CD4-positive, alpha-beta memory T cell (primary cell): ENCODE measurements at regions not wholly inside any gene's neighbourhood (a gene's known extent, or its start where the extent isn't known, plus 50 kb on each side); places are given as distances from the start of the nearest gene placed in this dataset.
A peak's percentile ranks its signal among the peaks of the same experiment; 100 is the strongest.

ENCODE experiments used
- CTCF ChIA-PET: fragments of 350-600 bp; sonication (Branson Sonifier 250); formaldehyde crosslinking; loops from one replicate; lab custom pipeline; 2021; ENCODE audit warnings: inconsistent platforms; ENCODE audit not compliant: partially characterized antibody; lab: Charles Lee
- POLR2A ChIA-PET: fragments of 350-600 bp; sonication (Branson Sonifier 250); formaldehyde crosslinking; loops from one replicate; lab custom pipeline; 2021; ENCODE audit not compliant: partially characterized antibody; lab: Charles Lee
- DNase-seq, 5 donors: peaks; one replicate each; pipeline versions ENCODE4 v3.0.0 to v3.0.0-alpha.2; 2020 to 2022; ENCODE audit warnings: mixed read lengths in 1 of 5
- H3K27ac ChIP-seq: one replicate; pipeline ENCODE4 v1.7.0; 2013; ENCODE audit warnings: low read depth, low read length
- H3K27me3 ChIP-seq: 2 replicates; pipeline ENCODE4 v1.7.0; 2013; ENCODE audit warnings: mild to moderate bottlenecking, low read length, moderate library complexity; ENCODE audit not compliant: insufficient read depth
- H3K36me3 ChIP-seq: 2 replicates; pipeline ENCODE4 v1.7.0; 2013; ENCODE audit warnings: mild to moderate bottlenecking, low read length, moderate library complexity; ENCODE audit not compliant: insufficient read depth
- H3K4me1 ChIP-seq: 2 replicates; pipeline ENCODE4 v1.7.0; 2013; ENCODE audit warnings: mild to moderate bottlenecking, low read length, moderate library complexity; ENCODE audit not compliant: insufficient read depth
- H3K4me3 ChIP-seq, 2 donors: one replicate each; pipeline ENCODE4 v1.7.0; 2013; ENCODE audit warnings: low read length in 2 of 2, mild to moderate bottlenecking in 1 of 2
- H3K9me3 ChIP-seq, 2 donors: one replicate each; pipeline ENCODE4 v1.7.0; 2013; ENCODE audit warnings: low read length in 2 of 2, control low read depth in 1 of 2; ENCODE audit not compliant: control insufficient read depth in 1 of 2
- H3K27ac Mint-ChIP-seq, 7 donors: one replicate each; pipeline ENCODE4 v1.8.0; 2020 to 2021; ENCODE audit warnings: mixed read lengths in 7 of 7, mild to moderate bottlenecking in 6 of 7, inconsistent platforms in 3 of 7, moderate library complexity in 3 of 7
- H3K27me3 Mint-ChIP-seq, 2 donors: one replicate each; pipeline ENCODE4 v1.8.0; 2020 to 2021; ENCODE audit warnings: mixed read lengths in 2 of 2
- H3K36me3 Mint-ChIP-seq, 2 donors: one replicate each; pipeline ENCODE4 v1.8.0; 2020 to 2021; ENCODE audit warnings: mixed read lengths in 2 of 2, inconsistent platforms in 1 of 2, mild to moderate bottlenecking in 1 of 2
- H3K4me1 Mint-ChIP-seq, 4 donors: one replicate each; pipeline ENCODE4 v1.8.0; 2020 to 2021; ENCODE audit warnings: mixed read lengths in 4 of 4, mild to moderate bottlenecking in 1 of 4
- H3K4me3 Mint-ChIP-seq, 8 donors: one replicate each; pipeline ENCODE4 v1.8.0; 2020 to 2021; ENCODE audit warnings: mixed read lengths in 8 of 8, mild to moderate bottlenecking in 7 of 8, moderate library complexity in 6 of 8, inconsistent platforms in 3 of 8
- H3K9me3 Mint-ChIP-seq, 8 donors: one replicate each; pipeline ENCODE4 v1.8.0; 2020 to 2021; ENCODE audit warnings: mixed read lengths in 8 of 8, mild to moderate bottlenecking in 5 of 8, inconsistent platforms in 3 of 8, moderate library complexity in 1 of 8
- intact Hi-C: fragments of 100-400 bp; cut with micrococcal nuclease; formaldehyde crosslinking; loops from one replicate; pipeline ENCODE4 v1.15.1; 2023

- Histone ChIP-seq H3K27ac (no peak overlapping the region), H3K4me1 (no peaks in the 10 kb centered on the region), H3K4me3 (no peak overlapping the region), H3K27me3 (no peaks in the 10 kb centered on the region), H3K9me3 (no peaks in the 10 kb centered on the region), H3K36me3 (no peaks in the 10 kb centered on the region)
- ChIA-PET POLR2A (no interaction called here), CTCF (no interaction called here)
- no peaks in the 10 kb centered on the region for H3K27me3 Mint-ChIP-seq
- H3K36me3 Mint-ChIP-seq = no peaks in the 10 kb centered on the region
- intact Hi-C loops = no loop called here
- no peak overlapping the region for H3K4me3 Mint-ChIP-seq
- H3K4me1 Mint-ChIP-seq = no peaks in the 10 kb centered on the region
- no peak overlapping the region for H3K27ac Mint-ChIP-seq
- H3K9me3 Mint-ChIP-seq = peaks cover 0 to 9% (median 0%) of the 10 kb centered on the region in 8 donors
- no peak for DNase-seq
These were observed 405.3 kb downstream of the PPP4R3C start for GRCh38 chrX:27057883-27058282.

- Mint-ChIP-seq H3K9me3 (peaks cover 0 to 6% (median 0%) of the 10 kb centered on the region in 8 donors), H3K27me3 (no peaks in the 10 kb centered on the region), H3K4me1 (no peaks in the 10 kb centered on the region), H3K36me3 (no peaks in the 10 kb centered on the region), H3K4me3 (no peak overlapping the region), H3K27ac (no peak overlapping the region)
- DNase-seq = no peak
- Histone ChIP-seq H3K4me1 (no peaks in the 10 kb centered on the region), H3K27ac (no peak overlapping the region), H3K4me3 (no peak overlapping the region), H3K36me3 (no peaks in the 10 kb centered on the region), H3K27me3 (no peaks in the 10 kb centered on the region), H3K9me3 (no peaks in the 10 kb centered on the region)
- ChIA-PET POLR2A (no interaction called here), CTCF (no interaction called here)
- intact Hi-C loops = no loop called here
These were observed 423.8 kb downstream of the PPP4R3C start for GRCh38 chrX:27039332-27039731.

GRCh38 chrX:27008486-27008885 lies 454.7 kb downstream of the PPP4R3C start:
- no peak overlapping the region for H3K27ac ChIP-seq
- POLR2A ChIA-PET = no interaction called here
- intact Hi-C loops = no loop called here
- Mint-ChIP-seq H3K27me3 (no peaks in the 10 kb centered on the region), H3K9me3 (peaks cover 0 to 9% (median 0%) of the 10 kb centered on the region in 8 donors), H3K4me1 (no peaks in the 10 kb centered on the region), H3K4me3 (no peak overlapping the region), H3K27ac (no peak overlapping the region), H3K36me3 (no peaks in the 10 kb centered on the region)
- no peaks in the 10 kb centered on the region for H3K27me3 ChIP-seq
- peak in 1 of 5 donors; percentile 13 for DNase-seq
- H3K4me1 ChIP-seq = no peaks in the 10 kb centered on the region
- no peak overlapping the region for H3K4me3 ChIP-seq
- CTCF ChIA-PET = no interaction called here
- no peaks in the 10 kb centered on the region for H3K36me3 ChIP-seq
- no peaks in the 10 kb centered on the region for H3K9me3 ChIP-seq

- no peaks in the 10 kb centered on the region for H3K4me1 Mint-ChIP-seq
- no peak overlapping the region for H3K4me3 Mint-ChIP-seq
- no peaks in the 10 kb centered on the region for H3K36me3 ChIP-seq
- no peaks in the 10 kb centered on the region for H3K36me3 Mint-ChIP-seq
- no peaks in the 10 kb centered on the region for H3K4me1 ChIP-seq
- H3K27me3 ChIP-seq = no peaks in the 10 kb centered on the region
- H3K9me3 Mint-ChIP-seq = peaks cover 0 to 16% (median 6%) of the 10 kb centered on the region in 8 donors
- no peak overlapping the region for H3K4me3 ChIP-seq
- H3K9me3 ChIP-seq = no peaks in the 10 kb centered on the region
- H3K27ac ChIP-seq = no peak overlapping the region
- intact Hi-C loops = no loop called here
- no peak for DNase-seq
- no peaks in the 10 kb centered on the region for H3K27me3 Mint-ChIP-seq
- ChIA-PET CTCF (no interaction called here), POLR2A (no interaction called here)
- no peak overlapping the region for H3K27ac Mint-ChIP-seq
These were observed 463.5 kb downstream of the PPP4R3C start for GRCh38 chrX:26999634-27000033.

GRCh38 chrX:26958261-26958660 lies 504.9 kb downstream of the PPP4R3C start:
- no peak for DNase-seq
- H3K36me3 Mint-ChIP-seq = no peaks in the 10 kb centered on the region

GRCh38 chrX:26954029-26954428 lies 509.1 kb downstream of the PPP4R3C start:
- Mint-ChIP-seq H3K36me3 (no peaks in the 10 kb centered on the region), H3K4me1 (no peaks in the 10 kb centered on the region), H3K4me3 (no peak overlapping the region), H3K27ac (no peak overlapping the region), H3K27me3 (no peaks in the 10 kb centered on the region), H3K9me3 (peaks cover 0 to 1% (median 0%) of the 10 kb centered on the region in 8 donors)
- no peak for DNase-seq
- ChIA-PET CTCF (no interaction called here), POLR2A (no interaction called here)
- no peaks in the 10 kb centered on the region for H3K9me3 ChIP-seq
- H3K27me3 ChIP-seq = no peaks in the 10 kb centered on the region
- H3K27ac ChIP-seq = no peak overlapping the region
- no peak overlapping the region for H3K4me3 ChIP-seq
- no peaks in the 10 kb centered on the region for H3K4me1 ChIP-seq
- intact Hi-C loops = no loop called here
- no peaks in the 10 kb centered on the region for H3K36me3 ChIP-seq

More at GRCh38 chrX:26958261-26958660, 504.9 kb downstream of the PPP4R3C start:
- peaks cover 0 to 2% (median 0%) of the 10 kb centered on the region in 8 donors for H3K9me3 Mint-ChIP-seq
- POLR2A ChIA-PET = no interaction called here
- intact Hi-C loops = no loop called here
- CTCF ChIA-PET = no interaction called here
- no peaks in the 10 kb centered on the region for H3K27me3 ChIP-seq
- no peak overlapping the region for H3K4me3 Mint-ChIP-seq
- H3K4me3 ChIP-seq = no peak overlapping the region
- H3K27me3 Mint-ChIP-seq = no peaks in the 10 kb centered on the region
- no peaks in the 10 kb centered on the region for H3K4me1 Mint-ChIP-seq
- H3K36me3 ChIP-seq = no peaks in the 10 kb centered on the region
- no peak overlapping the region for H3K27ac Mint-ChIP-seq
- no peaks in the 10 kb centered on the region for H3K9me3 ChIP-seq
- H3K27ac ChIP-seq = no peak overlapping the region
- no peaks in the 10 kb centered on the region for H3K4me1 ChIP-seq

GRCh38 chrX:26952213-26952612 lies 510.9 kb downstream of the PPP4R3C start:
- Mint-ChIP-seq H3K36me3 (no peaks in the 10 kb centered on the region), H3K4me1 (no peaks in the 10 kb centered on the region), H3K27ac (no peak overlapping the region), H3K27me3 (no peaks in the 10 kb centered on the region), H3K4me3 (no peak overlapping the region), H3K9me3 (peaks cover 0 to 7% (median 0%) of the 10 kb centered on the region in 8 donors)
- Histone ChIP-seq H3K27ac (no peak overlapping the region), H3K36me3 (no peaks in the 10 kb centered on the region), H3K9me3 (no peaks in the 10 kb centered on the region), H3K4me1 (no peaks in the 10 kb centered on the region), H3K4me3 (no peak overlapping the region), H3K27me3 (no peaks in the 10 kb centered on the region)
- CTCF ChIA-PET = no interaction called here
- POLR2A ChIA-PET = no interaction called here
- no peak for DNase-seq
- intact Hi-C loops = no loop called here

GRCh38 chrX:26927419-26927818 lies 535.7 kb downstream of the PPP4R3C start:
- CTCF ChIA-PET = no interaction called here
- Mint-ChIP-seq H3K9me3 (peaks cover 0 to 4% (median 0%) of the 10 kb centered on the region in 8 donors), H3K4me1 (no peaks in the 10 kb centered on the region), H3K36me3 (no peaks in the 10 kb centered on the region), H3K27ac (no peak overlapping the region), H3K27me3 (no peaks in the 10 kb centered on the region), H3K4me3 (no peak overlapping the region)
- POLR2A ChIA-PET = no interaction called here
- Histone ChIP-seq H3K4me3 (no peak overlapping the region), H3K27ac (no peak overlapping the region), H3K36me3 (no peaks in the 10 kb centered on the region), H3K9me3 (no peaks in the 10 kb centered on the region), H3K27me3 (no peaks in the 10 kb centered on the region), H3K4me1 (no peaks in the 10 kb centered on the region)
- DNase-seq = no peak
- intact Hi-C loops = no loop called here
